ENCODE measurements at regions not wholly inside any gene's neighbourhood (a gene's known extent, or its start where the extent isn't known, plus 50 kb on each side); places are given as distances from the start of the nearest gene placed in this dataset.
A peak's percentile ranks its signal among the peaks of the same experiment; 100 is the strongest.
"Not testable (repeated sequence)": the region's sequence is repeated elsewhere in the genome, so short reads cannot be mapped to it uniquely, and the experiment has no call there.

- Mint-ChIP-seq H3K36me3 (peaks cover 0 to 2% of the 10 kb centered on the region in 2 donors), H3K4me3 (no peak overlapping the region), H3K27me3 (no peaks in the 10 kb centered on the region), H3K27ac (no peak overlapping the region), H3K9me3 (peaks cover 0 to 6% of the 10 kb centered on the region in 2 donors), H3K4me1 (peaks cover 2 to 13% of the 10 kb centered on the region in 2 donors)
- DNase-seq (no peak), ATAC-seq (replicated peaks) (no peak)
These were observed 111.5 kb upstream of the CCN2 start for GRCh38 chr6:132062626-132063025.

GRCh38 chr6:132061381-132061780 is 110.2 kb upstream of the CCN2 start:
- H3K36me3 Mint-ChIP-seq = peaks cover 0 to 4% of the 10 kb centered on the region in 2 donors
- no peak overlapping the region for H3K4me3 Mint-ChIP-seq
- DNase-seq (no peak), ATAC-seq (replicated peaks) (no peak)
- peaks cover 5 to 10% of the 10 kb centered on the region in 2 donors for H3K9me3 Mint-ChIP-seq
- H3K4me1 Mint-ChIP-seq = peaks cover 0 to 6% of the 10 kb centered on the region in 2 donors
- no peak overlapping the region for H3K27ac Mint-ChIP-seq
- no peaks in the 10 kb centered on the region for H3K27me3 Mint-ChIP-seq

- Mint-ChIP-seq H3K9me3 (peaks cover 5 to 6% of the 10 kb centered on the region in 2 donors), H3K27ac (no peak overlapping the region), H3K36me3 (peaks cover 0 to 2% of the 10 kb centered on the region in 2 donors), H3K27me3 (no peaks in the 10 kb centered on the region), H3K4me1 (peaks cover 0 to 2% of the 10 kb centered on the region in 2 donors), H3K4me3 (no peak overlapping the region)
- ATAC-seq (replicated peaks) = peak in 1 of 2 donors; percentile 34
- no peak for DNase-seq
These were observed 109.4 kb upstream of the CCN2 start for GRCh38 chr6:132060591-132060990.

- Mint-ChIP-seq H3K9me3 (peaks cover 5 to 8% of the 10 kb centered on the region in 2 donors), H3K4me1 (no peaks in the 10 kb centered on the region)
- no peak for DNase-seq
These were observed 107.8 kb upstream of the CCN2 start for GRCh38 chr6:132058975-132059374.

GRCh38 chr6:132054525-132054924 is 103.4 kb upstream of the CCN2 start:
- Mint-ChIP-seq H3K9me3 (peaks cover 5 to 8% of the 10 kb centered on the region in 2 donors), H3K27ac (no peak overlapping the region), H3K4me1 (no peaks in the 10 kb centered on the region), H3K27me3 (no peaks in the 10 kb centered on the region), H3K36me3 (peaks cover 2 to 3% of the 10 kb centered on the region in 2 donors), H3K4me3 (no peak overlapping the region)
- DNase-seq (no peak), ATAC-seq (replicated peaks) (no peak)

More at GRCh38 chr6:132058975-132059374, 107.8 kb upstream of the CCN2 start:
- no peak overlapping the region for H3K27ac Mint-ChIP-seq
- H3K27me3 Mint-ChIP-seq = no peaks in the 10 kb centered on the region
- ATAC-seq (replicated peaks) = no peak
- no peak overlapping the region for H3K4me3 Mint-ChIP-seq
- peaks cover 2 to 3% of the 10 kb centered on the region in 2 donors for H3K36me3 Mint-ChIP-seq

- Mint-ChIP-seq H3K27ac (no peak overlapping the region), H3K36me3 (peaks cover 2 to 3% of the 10 kb centered on the region in 2 donors), H3K9me3 (peaks cover 5 to 8% of the 10 kb centered on the region in 2 donors), H3K27me3 (no peaks in the 10 kb centered on the region), H3K4me1 (no peaks in the 10 kb centered on the region), H3K4me3 (no peak overlapping the region)
- ATAC-seq (replicated peaks) (no peak), DNase-seq (no peak)
These were observed 102.3 kb upstream of the CCN2 start for GRCh38 chr6:132053511-132053910.

GRCh38 chr6:132052096-132052495 is 100.9 kb upstream of the CCN2 start:
- Mint-ChIP-seq H3K27me3 (no peaks in the 10 kb centered on the region), H3K9me3 (peaks cover 3 to 4% of the 10 kb centered on the region in 2 donors), H3K36me3 (peaks cover 2 to 3% of the 10 kb centered on the region in 2 donors), H3K4me1 (no peaks in the 10 kb centered on the region), H3K27ac (no peak overlapping the region), H3K4me3 (no peak overlapping the region)
- ATAC-seq (replicated peaks) (no peak), DNase-seq (no peak)

GRCh38 chr6:132045877-132046276 is 94.7 kb upstream of the CCN2 start:
- H3K36me3 Mint-ChIP-seq = no peaks in the 10 kb centered on the region
- no peak for ATAC-seq (replicated peaks)
- no peaks in the 10 kb centered on the region for H3K4me1 Mint-ChIP-seq

GRCh38 chr6:132043148-132043547 is 92.0 kb upstream of the CCN2 start:
- ATAC-seq (replicated peaks) (no peak), DNase-seq (no peak)
- Mint-ChIP-seq H3K4me3 (no peak overlapping the region), H3K36me3 (no peaks in the 10 kb centered on the region), H3K9me3 (peaks cover 0 to 2% of the 10 kb centered on the region in 2 donors), H3K27ac (no peak overlapping the region), H3K4me1 (no peaks in the 10 kb centered on the region), H3K27me3 (no peaks in the 10 kb centered on the region)

More at GRCh38 chr6:132045877-132046276, 94.7 kb upstream of the CCN2 start:
- no peak for DNase-seq
- no peak overlapping the region for H3K27ac Mint-ChIP-seq
- H3K4me3 Mint-ChIP-seq = no peak overlapping the region
- H3K27me3 Mint-ChIP-seq = no peaks in the 10 kb centered on the region
- peaks cover 0 to 2% of the 10 kb centered on the region in 2 donors for H3K9me3 Mint-ChIP-seq

- peaks cover 2 to 7% of the 10 kb centered on the region in 2 donors for H3K4me1 Mint-ChIP-seq
- no peak for DNase-seq
These were observed 90.5 kb upstream of the CCN2 start for GRCh38 chr6:132041706-132042105.

GRCh38 chr6:132028029-132028428 is 76.9 kb upstream of the CCN2 start:
- no peak for ATAC-seq (replicated peaks)
- H3K9me3 Mint-ChIP-seq = peaks cover 2 to 4% of the 10 kb centered on the region in 2 donors
- no peak overlapping the region for H3K4me3 Mint-ChIP-seq
- no peaks in the 10 kb centered on the region for H3K27me3 Mint-ChIP-seq
- no peaks in the 10 kb centered on the region for H3K36me3 Mint-ChIP-seq
- H3K27ac Mint-ChIP-seq = no peak overlapping the region
- no peak for DNase-seq
- no peaks in the 10 kb centered on the region for H3K4me1 Mint-ChIP-seq

More at GRCh38 chr6:132041706-132042105, 90.5 kb upstream of the CCN2 start:
- Mint-ChIP-seq H3K4me3 (no peak overlapping the region), H3K27me3 (no peaks in the 10 kb centered on the region), H3K36me3 (no peaks in the 10 kb centered on the region), H3K27ac (no peak overlapping the region), H3K9me3 (peaks cover 0 to 2% of the 10 kb centered on the region in 2 donors)
- no peak for ATAC-seq (replicated peaks)

GRCh38 chr6:132025468-132025867 is 74.3 kb upstream of the CCN2 start:
- DNase-seq (no peak), ATAC-seq (replicated peaks) (no peak)
- H3K36me3 Mint-ChIP-seq = no peaks in the 10 kb centered on the region
- no peak overlapping the region for H3K4me3 Mint-ChIP-seq
- H3K9me3 Mint-ChIP-seq = peaks cover 2 to 4% of the 10 kb centered on the region in 2 donors
- H3K27me3 Mint-ChIP-seq = no peaks in the 10 kb centered on the region
- no peaks in the 10 kb centered on the region for H3K4me1 Mint-ChIP-seq
- H3K27ac Mint-ChIP-seq = no peak overlapping the region

GRCh38 chr6:132023490-132023889 is 72.3 kb upstream of the CCN2 start:
- H3K4me1 Mint-ChIP-seq = peaks cover 7 to 16% of the 10 kb centered on the region in 2 donors
- H3K27ac Mint-ChIP-seq = no peak overlapping the region
- H3K36me3 Mint-ChIP-seq = no peaks in the 10 kb centered on the region
- H3K27me3 Mint-ChIP-seq = no peaks in the 10 kb centered on the region
- H3K9me3 Mint-ChIP-seq = peaks cover 2 to 4% of the 10 kb centered on the region in 2 donors
- ATAC-seq (replicated peaks) = no peak
- DNase-seq = no peak
- no peak overlapping the region for H3K4me3 Mint-ChIP-seq

GRCh38 chr6:132021552-132022375 is 70.6 kb upstream of the CCN2 start:
- Mint-ChIP-seq H3K27ac (no peak overlapping the region), H3K36me3 (no peaks in the 10 kb centered on the region), H3K9me3 (peaks cover 2 to 4% of the 10 kb centered on the region in 2 donors), H3K27me3 (no peaks in the 10 kb centered on the region), H3K4me3 (no peak overlapping the region), H3K4me1 (peaks cover 7 to 16% of the 10 kb centered on the region in 2 donors)
- DNase-seq (no peak), ATAC-seq (replicated peaks) (no peak)

- H3K27ac Mint-ChIP-seq; H3K9me3 Mint-ChIP-seq; H3K36me3 Mint-ChIP-seq; DNase-seq; ATAC-seq (replicated peaks); H3K27me3 Mint-ChIP-seq; H3K4me3 Mint-ChIP-seq: not testable (repeated sequence)
- peaks cover 7 to 16% of the 10 kb centered on the region in 2 donors for H3K4me1 Mint-ChIP-seq
These were observed 69.7 kb upstream of the CCN2 start for GRCh38 chr6:132020918-132021317.
